Small intestine (tissue), 7 donors: ENCODE measurements at regions not wholly inside any gene's neighbourhood (a gene's known extent, or its start where the extent isn't known, plus 50 kb on each side); places are given as distances from the start of the nearest gene placed in this dataset.

Source experiments
- DNase-seq, 2 donors: peaks; one replicate each; pipeline versions ENCODE4 v3.0.0 to v3.0.0-alpha.2; 2013
- FAIRE-seq: peaks from 2 replicates; lab custom pipeline; 2012; peaks lifted over from hg19 to GRCh38; lab: Jason Lieb, UNC
- H3K27ac ChIP-seq, 3 donors: one replicate each; pipeline ENCODE4 v1.5.1; 2013; ENCODE audit warnings: low read length in 2 of 3, mild to moderate bottlenecking in 2 of 3, control low read depth in 1 of 3, inconsistent platforms in 1 of 3, low read depth in 1 of 3, moderate library complexity in 1 of 3
- H3K27me3 ChIP-seq, 3 donors: one replicate each; pipeline ENCODE4 v1.6.1; 2013; ENCODE audit warnings: low read length in 3 of 3, inconsistent platforms in 1 of 3; ENCODE audit not compliant: control insufficient read depth in 3 of 3, insufficient read depth in 3 of 3
- H3K36me3 ChIP-seq, 3 donors: one replicate each; pipeline ENCODE4 v1.6.1; 2013; ENCODE audit warnings: low read length in 3 of 3, inconsistent platforms in 1 of 3, low read depth in 1 of 3, mild to moderate bottlenecking in 1 of 3, moderate library complexity in 1 of 3; ENCODE audit not compliant: control insufficient read depth in 3 of 3, insufficient read depth in 2 of 3
- H3K4me1 ChIP-seq, 3 donors: one replicate each; pipeline ENCODE4 v1.6.1; 2013; ENCODE audit warnings: low read length in 2 of 3, inconsistent platforms in 1 of 3, low read depth in 1 of 3, mild to moderate bottlenecking in 1 of 3, moderate library complexity in 1 of 3; ENCODE audit not compliant: control insufficient read depth in 3 of 3, insufficient read depth in 2 of 3
- H3K4me3 ChIP-seq, 3 donors: one replicate each; pipeline ENCODE4 v1.5.1; 2013; ENCODE audit warnings: low read length in 3 of 3, control low read depth in 1 of 3, inconsistent platforms in 1 of 3, low read depth in 1 of 3, mild to moderate bottlenecking in 1 of 3, moderate library complexity in 1 of 3
- H3K9me3 ChIP-seq, 2 donors: one replicate each; pipeline ENCODE4 v1.6.1; 2013; ENCODE audit warnings: low read depth in 1 of 2, low read length in 1 of 2; ENCODE audit not compliant: control insufficient read depth in 2 of 2, insufficient read depth in 1 of 2
- WGBS, 3 donors: extraction: QIAGEN DNeasy Blood & Tissue Kit; methylation state at CpG; one replicate each; pipeline ENCODE4 v1.1.7; 2013; 5-methylcytosine and 5-hydroxymethylcytosine counted together
- donor health status: healthy with polysubstance abuse.
- donor health status: control.
- donor health status: control.
- donor health status: Bipolar disorder and iron deficiency.
- donor health status: healthy.

- FAIRE-seq, result no peak
- 51 to 65% (median 62%) methylated on average over 4 of the region's 4 CpGs for WGBS, 3 donors
These were observed 638.3 kb upstream of the TBX3 start for GRCh38 chr12:115322275-115322674.

GRCh38 chr12:115320967-115321366 lies 637.0 kb upstream of the TBX3 start:
- FAIRE-seq (no peak), DNase-seq (no peak)
- no peaks in the 10 kb centered on the region for H3K9me3 ChIP-seq
- 68 to 92% (median 86%) methylated on average over 8 of the region's 8 CpGs for WGBS, 3 donors
- no peaks in the 10 kb centered on the region for H3K36me3 ChIP-seq
- H3K4me1 ChIP-seq, result no peaks in the 10 kb centered on the region
- H3K27ac ChIP-seq, result no peak overlapping the region
- no peak overlapping the region for H3K4me3 ChIP-seq
- no peaks in the 10 kb centered on the region for H3K27me3 ChIP-seq

More at GRCh38 chr12:115322275-115322674, 638.3 kb upstream of the TBX3 start:
- Histone ChIP-seq H3K27me3 (no peaks in the 10 kb centered on the region), H3K4me1 (no peaks in the 10 kb centered on the region), H3K36me3 (no peaks in the 10 kb centered on the region), H3K4me3 (no peak overlapping the region), H3K9me3 (no peaks in the 10 kb centered on the region), H3K27ac (no peak overlapping the region)
- DNase-seq, result no peak

GRCh38 chr12:115320451-115320850 lies 636.5 kb upstream of the TBX3 start:
- Histone ChIP-seq H3K27ac (no peak overlapping the region), H3K9me3 (no peaks in the 10 kb centered on the region), H3K4me1 (no peaks in the 10 kb centered on the region), H3K27me3 (no peaks in the 10 kb centered on the region), H3K4me3 (no peak overlapping the region), H3K36me3 (no peaks in the 10 kb centered on the region)
- 61% methylated on average over 5 of the region's 5 CpGs for WGBS, 3 donors
- no peak for FAIRE-seq
- no peak for DNase-seq

GRCh38 chr12:115319446-115320040 lies 635.6 kb upstream of the TBX3 start:
- Histone ChIP-seq H3K4me1 (peaks cover 0 to 2% (median 0%) of the 10 kb centered on the region in 3 donors), H3K9me3 (peaks cover 0 to 3% of the 10 kb centered on the region in 2 donors), H3K36me3 (no peaks in the 10 kb centered on the region), H3K27me3 (no peaks in the 10 kb centered on the region), H3K27ac (no peak overlapping the region), H3K4me3 (no peak overlapping the region)
- 84 to 89% (median 87%) methylated on average over 8 of the region's 8 CpGs for WGBS, 3 donors
- DNase-seq (no peak), FAIRE-seq (no peak)

- DNase-seq (peak; percentile 60 to 73), FAIRE-seq (no peak)
- Histone ChIP-seq H3K4me1 (peaks cover 0 to 2% (median 0%) of the 10 kb centered on the region in 3 donors), H3K4me3 (no peak overlapping the region), H3K27ac (no peak overlapping the region), H3K27me3 (no peaks in the 10 kb centered on the region), H3K36me3 (no peaks in the 10 kb centered on the region), H3K9me3 (peaks cover 0 to 3% of the 10 kb centered on the region in 2 donors)
- 16 to 35% (median 19%) methylated on average over 2 of the region's 2 CpGs for WGBS, 3 donors
These were observed 630.0 kb upstream of the TBX3 start for GRCh38 chr12:115313929-115314328.

- peaks cover 0 to 2% (median 0%) of the 10 kb centered on the region in 3 donors for H3K4me1 ChIP-seq
- FAIRE-seq (no peak), DNase-seq (no peak)
- H3K27me3 ChIP-seq, result no peaks in the 10 kb centered on the region
- peaks cover 0 to 3% of the 10 kb centered on the region in 2 donors for H3K9me3 ChIP-seq
- no peak overlapping the region for H3K27ac ChIP-seq
- no peak overlapping the region for H3K4me3 ChIP-seq
- 78 to 89% (median 84%) methylated on average over 3 of the region's 3 CpGs for WGBS, 3 donors
- H3K36me3 ChIP-seq, result no peaks in the 10 kb centered on the region
These were observed 628.9 kb upstream of the TBX3 start for GRCh38 chr12:115312901-115313300.

- WGBS, 3 donors, result 78 to 89% (median 81%) methylated on average over 4 of the region's 4 CpGs
- no peaks in the 10 kb centered on the region for H3K36me3 ChIP-seq
- H3K4me1 ChIP-seq, result peaks cover 0 to 2% (median 0%) of the 10 kb centered on the region in 3 donors
- no peaks in the 10 kb centered on the region for H3K27me3 ChIP-seq
- no peak overlapping the region for H3K27ac ChIP-seq
- H3K4me3 ChIP-seq, result no peak overlapping the region
- peaks cover 0 to 3% of the 10 kb centered on the region in 2 donors for H3K9me3 ChIP-seq
- DNase-seq (peak in 1 of 2 donors; percentile 24), FAIRE-seq (no peak)
These were observed 627.9 kb upstream of the TBX3 start for GRCh38 chr12:115311875-115312274.

- no peaks in the 10 kb centered on the region for H3K27me3 ChIP-seq
- no peaks in the 10 kb centered on the region for H3K36me3 ChIP-seq
- no peaks in the 10 kb centered on the region for H3K9me3 ChIP-seq
- no peaks in the 10 kb centered on the region for H3K4me1 ChIP-seq
- FAIRE-seq (no peak), DNase-seq (no peak)
- 88 to 100% (median 96%) methylated on average over 1 of the region's 1 CpG for WGBS, 3 donors
- H3K27ac ChIP-seq, result no peak overlapping the region
- no peak overlapping the region for H3K4me3 ChIP-seq
These were observed 624.9 kb upstream of the TBX3 start for GRCh38 chr12:115308918-115309317.

- WGBS, 3 donors, result 76 to 86% (median 86%) methylated on average over 4 of the region's 4 CpGs
- FAIRE-seq (no peak), DNase-seq (no peak)
- no peaks in the 10 kb centered on the region for H3K4me1 ChIP-seq
- H3K27me3 ChIP-seq, result no peaks in the 10 kb centered on the region
- no peaks in the 10 kb centered on the region for H3K9me3 ChIP-seq
- no peak overlapping the region for H3K4me3 ChIP-seq
- H3K27ac ChIP-seq, result no peak overlapping the region
- H3K36me3 ChIP-seq, result no peaks in the 10 kb centered on the region
These were observed 622.4 kb upstream of the TBX3 start for GRCh38 chr12:115306380-115306779.
